HepG2 (cell line): ENCODE measurements at regions not wholly inside any gene's neighbourhood (a gene's known extent, or its start where the extent isn't known, plus 50 kb on each side); places are given as distances from the start of the nearest gene placed in this dataset.

Source experiments
- BHLHE40 ChIP-seq: IDR thresholded peaks from 2 replicates; pipeline ENCODE4 v1.6.1; 2011; ENCODE audit warnings: low read length, improper control_type of control experiment
- CEBPB ChIP-seq: IDR thresholded peaks from 2 replicates; pipeline ENCODE4 v1.6.1; 2011; ENCODE audit warnings: low read depth, low read length, improper control_type of control experiment, borderline replicate concordance
- EHMT2 ChIP-seq: fragments of 200-600 bp; sonication (generic); IDR thresholded peaks from 2 replicates; pipeline ENCODE4 v1.7.0; 2017; ENCODE audit warnings: antibody characterized with exemption, low read depth, low read length, borderline replicate concordance
- ELF4 ChIP-seq: sonication (generic); formaldehyde crosslinking; IDR thresholded peaks from 2 replicates; pipeline ENCODE4 v1.5.0; 2020; ENCODE audit warnings: missing genetic modification reagents, mild to moderate bottlenecking, moderate library complexity, borderline replicate concordance
- GLI4 ChIP-seq: sonication (generic); formaldehyde crosslinking; IDR thresholded peaks from 2 replicates; pipeline ENCODE4 v1.5.1; 2020; ENCODE audit warnings: missing genetic modification reagents, mild to moderate bottlenecking, moderate library complexity, borderline replicate concordance
- MED1 ChIP-seq: sonication (generic); formaldehyde crosslinking; IDR thresholded peaks from 2 replicates; pipeline ENCODE4 v1.4.0; 2020; ENCODE audit warnings: missing genetic modification reagents
- PCBP1 ChIP-seq: fragments of 200-400 bp; formaldehyde crosslinking; IDR thresholded peaks from 2 replicates; pipeline ENCODE4 v1.6.1; 2017; ENCODE audit warnings: mild to moderate bottlenecking, low read depth, low read length, borderline replicate concordance
- POGZ ChIP-seq: sonication (generic); formaldehyde crosslinking; IDR thresholded peaks from 2 replicates; pipeline ENCODE4 v1.4.0; 2020; ENCODE audit warnings: mild to moderate bottlenecking, missing genetic modification reagents
- TGIF2 ChIP-seq: IDR thresholded peaks from 2 replicates; pipeline ENCODE4 v1.6.1; 2016; ENCODE audit warnings: control low read depth, missing compliant biosample characterization
- ZNF20 ChIP-seq: sonication (generic); formaldehyde crosslinking; IDR thresholded peaks from 2 replicates; pipeline ENCODE4 v1.4.0; 2020; ENCODE audit warnings: mild to moderate bottlenecking, moderate library complexity, missing genetic modification reagents
- ZNF547 ChIP-seq: sonication (generic); formaldehyde crosslinking; IDR thresholded peaks from 2 replicates; pipeline ENCODE4 v1.5.1; 2020; ENCODE audit warnings: mild to moderate bottlenecking, missing genetic modification reagents
- ZNF564 ChIP-seq: sonication (generic); formaldehyde crosslinking; IDR thresholded peaks from 2 replicates; pipeline ENCODE4 v1.8.1; 2023; ENCODE audit warnings: mild to moderate bottlenecking, missing genetic modification reagents
- ZNF619 ChIP-seq: sonication (generic); formaldehyde crosslinking; IDR thresholded peaks from 2 replicates; pipeline ENCODE4 v1.4.0; 2020; ENCODE audit warnings: mild to moderate bottlenecking, missing genetic modification reagents
- ZNF678 ChIP-seq: sonication (generic); formaldehyde crosslinking; IDR thresholded peaks from 2 replicates; pipeline ENCODE4 v1.4.0; 2020; ENCODE audit warnings: mild to moderate bottlenecking, missing genetic modification reagents
- ZNF780A ChIP-seq: sonication (generic); formaldehyde crosslinking; IDR thresholded peaks from 2 replicates; pipeline ENCODE4 v1.8.0; 2022; ENCODE audit warnings: mild to moderate bottlenecking, missing genetic modification reagents, moderate library complexity
- ZNF839 ChIP-seq: sonication (generic); formaldehyde crosslinking; IDR thresholded peaks from 2 replicates; pipeline ENCODE4 v1.4.0; 2020; ENCODE audit warnings: missing genetic modification reagents, mild to moderate bottlenecking, borderline replicate concordance
- ZNF850 ChIP-seq: sonication (generic); formaldehyde crosslinking; conservative IDR thresholded peaks from 2 replicates; pipeline ENCODE4 v1.9.0; 2021; ENCODE audit warnings: mild to moderate bottlenecking, missing genetic modification reagents
- TF ChIP-seq, protein P1 (sequence below): sonication (generic); formaldehyde crosslinking; IDR thresholded peaks from 2 replicates; pipeline ENCODE4 v1.5.0; 2020; ENCODE audit warnings: missing genetic modification reagents
- TF ChIP-seq, protein P2 (sequence below): sonication (generic); formaldehyde crosslinking; IDR thresholded peaks from 2 replicates; pipeline ENCODE4; 2020; ENCODE audit warnings: missing genetic modification reagents, mild to moderate bottlenecking, borderline replicate concordance
- TF ChIP-seq, protein P3 (sequence below): IDR thresholded peaks from 2 replicates; pipeline ENCODE4 v1.6.1; 2012; ENCODE audit warnings: inconsistent platforms
- TF ChIP-seq, protein P4 (sequence below): sonication (generic); formaldehyde crosslinking; IDR thresholded peaks from 2 replicates; pipeline ENCODE4 v1.4.0; 2020; ENCODE audit warnings: missing genetic modification reagents
- TF ChIP-seq, protein P5 (sequence below): sonication (generic); formaldehyde crosslinking; IDR thresholded peaks from 2 replicates; pipeline ENCODE4 v1.4.0; 2020; ENCODE audit warnings: missing genetic modification reagents, borderline replicate concordance
- TF ChIP-seq, protein P6 (sequence below): IDR thresholded peaks from 2 replicates; pipeline ENCODE4 v1.6.1; 2016
- TF ChIP-seq, protein P7 (sequence below): IDR thresholded peaks from 2 replicates; pipeline ENCODE4 v1.6.1; 2016; ENCODE audit warnings: mild to moderate bottlenecking

DNA sequence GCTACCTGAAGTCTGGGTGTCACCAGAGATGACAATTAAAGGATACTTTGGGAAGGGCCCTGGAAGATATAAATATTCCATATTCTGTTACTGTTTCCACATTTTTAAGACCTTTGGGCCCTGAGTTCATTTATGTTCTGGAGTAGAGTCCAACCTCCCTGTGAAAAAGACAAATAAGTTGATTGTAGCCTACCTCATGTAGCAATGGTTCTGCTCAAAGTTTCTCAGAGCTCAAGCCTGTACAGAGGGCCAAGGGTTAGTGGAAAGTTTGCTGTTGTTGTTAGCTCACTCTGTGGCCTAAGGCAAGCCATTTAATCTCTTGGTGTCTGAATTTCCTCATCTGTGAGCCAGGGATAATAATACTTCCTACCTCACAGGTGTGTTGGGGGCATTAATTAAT is 284.7 kb upstream of the DDHD1 start (continued):
- TF ChIP-seq, protein P1, sequence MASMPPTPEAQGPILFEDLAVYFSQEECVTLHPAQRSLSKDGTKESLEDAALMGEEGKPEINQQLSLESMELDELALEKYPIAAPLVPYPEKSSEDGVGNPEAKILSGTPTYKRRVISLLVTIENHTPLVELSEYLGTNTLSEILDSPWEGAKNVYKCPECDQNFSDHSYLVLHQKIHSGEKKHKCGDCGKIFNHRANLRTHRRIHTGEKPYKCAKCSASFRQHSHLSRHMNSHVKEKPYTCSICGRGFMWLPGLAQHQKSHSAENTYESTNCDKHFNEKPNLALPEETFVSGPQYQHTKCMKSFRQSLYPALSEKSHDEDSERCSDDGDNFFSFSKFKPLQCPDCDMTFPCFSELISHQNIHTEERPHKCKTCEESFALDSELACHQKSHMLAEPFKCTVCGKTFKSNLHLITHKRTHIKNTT (CRISPR knock-in tag) = no peak
- TF ChIP-seq, protein P2, sequence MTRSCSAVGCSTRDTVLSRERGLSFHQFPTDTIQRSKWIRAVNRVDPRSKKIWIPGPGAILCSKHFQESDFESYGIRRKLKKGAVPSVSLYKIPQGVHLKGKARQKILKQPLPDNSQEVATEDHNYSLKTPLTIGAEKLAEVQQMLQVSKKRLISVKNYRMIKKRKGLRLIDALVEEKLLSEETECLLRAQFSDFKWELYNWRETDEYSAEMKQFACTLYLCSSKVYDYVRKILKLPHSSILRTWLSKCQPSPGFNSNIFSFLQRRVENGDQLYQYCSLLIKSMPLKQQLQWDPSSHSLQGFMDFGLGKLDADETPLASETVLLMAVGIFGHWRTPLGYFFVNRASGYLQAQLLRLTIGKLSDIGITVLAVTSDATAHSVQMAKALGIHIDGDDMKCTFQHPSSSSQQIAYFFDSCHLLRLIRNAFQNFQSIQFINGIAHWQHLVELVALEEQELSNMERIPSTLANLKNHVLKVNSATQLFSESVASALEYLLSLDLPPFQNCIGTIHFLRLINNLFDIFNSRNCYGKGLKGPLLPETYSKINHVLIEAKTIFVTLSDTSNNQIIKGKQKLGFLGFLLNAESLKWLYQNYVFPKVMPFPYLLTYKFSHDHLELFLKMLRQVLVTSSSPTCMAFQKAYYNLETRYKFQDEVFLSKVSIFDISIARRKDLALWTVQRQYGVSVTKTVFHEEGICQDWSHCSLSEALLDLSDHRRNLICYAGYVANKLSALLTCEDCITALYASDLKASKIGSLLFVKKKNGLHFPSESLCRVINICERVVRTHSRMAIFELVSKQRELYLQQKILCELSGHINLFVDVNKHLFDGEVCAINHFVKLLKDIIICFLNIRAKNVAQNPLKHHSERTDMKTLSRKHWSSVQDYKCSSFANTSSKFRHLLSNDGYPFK (CRISPR knock-in tag) = no peak
- no peak for TF ChIP-seq ZNF20 (CRISPR knock-in tag)
- TF ChIP-seq ZNF780A (CRISPR knock-in tag) = no peak
- TF ChIP-seq CEBPB = peak; percentile 71; the same call in 1 of the 2 replicates
- TF ChIP-seq, protein P3, sequence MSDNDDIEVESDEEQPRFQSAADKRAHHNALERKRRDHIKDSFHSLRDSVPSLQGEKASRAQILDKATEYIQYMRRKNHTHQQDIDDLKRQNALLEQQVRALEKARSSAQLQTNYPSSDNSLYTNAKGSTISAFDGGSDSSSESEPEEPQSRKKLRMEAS = no peak
- no peak for TF ChIP-seq BHLHE40
- TF ChIP-seq ZNF839 (CRISPR knock-in tag) = no peak
- TF ChIP-seq ZNF547 (CRISPR knock-in tag) = no peak
- no peak for TF ChIP-seq PCBP1
- no peak for TF ChIP-seq ZNF850
- TF ChIP-seq ZNF564 (CRISPR knock-in tag) = no peak
- TF ChIP-seq EHMT2 = peak; percentile 86; the same call in 1 of the 2 replicates
- no peak for TF ChIP-seq ZNF619 (CRISPR knock-in tag)
- TF ChIP-seq, protein P4, sequence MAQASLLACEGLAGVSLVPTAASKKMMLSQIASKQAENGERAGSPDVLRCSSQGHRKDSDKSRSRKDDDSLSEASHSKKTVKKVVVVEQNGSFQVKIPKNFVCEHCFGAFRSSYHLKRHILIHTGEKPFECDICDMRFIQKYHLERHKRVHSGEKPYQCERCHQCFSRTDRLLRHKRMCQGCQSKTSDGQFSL (CRISPR knock-in tag) = no peak
- TF ChIP-seq POGZ = 0 out of 2 replicates have a peak, but pooled peaks have one; percentile 27
- no peak for TF ChIP-seq GLI4 (CRISPR knock-in tag)
- no peak for TF ChIP-seq ELF4 (CRISPR knock-in tag)
- no peak for TF ChIP-seq TGIF2
- TF ChIP-seq MED1 (CRISPR knock-in tag) = 0 out of 2 replicates have a peak, but pooled peaks have one; percentile 11
- TF ChIP-seq, protein P5, sequence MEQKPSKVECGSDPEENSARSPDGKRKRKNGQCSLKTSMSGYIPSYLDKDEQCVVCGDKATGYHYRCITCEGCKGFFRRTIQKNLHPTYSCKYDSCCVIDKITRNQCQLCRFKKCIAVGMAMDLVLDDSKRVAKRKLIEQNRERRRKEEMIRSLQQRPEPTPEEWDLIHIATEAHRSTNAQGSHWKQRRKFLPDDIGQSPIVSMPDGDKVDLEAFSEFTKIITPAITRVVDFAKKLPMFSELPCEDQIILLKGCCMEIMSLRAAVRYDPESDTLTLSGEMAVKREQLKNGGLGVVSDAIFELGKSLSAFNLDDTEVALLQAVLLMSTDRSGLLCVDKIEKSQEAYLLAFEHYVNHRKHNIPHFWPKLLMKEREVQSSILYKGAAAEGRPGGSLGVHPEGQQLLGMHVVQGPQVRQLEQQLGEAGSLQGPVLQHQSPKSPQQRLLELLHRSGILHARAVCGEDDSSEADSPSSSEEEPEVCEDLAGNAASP (CRISPR knock-in tag) = peak; percentile 12; the same call in 1 of the 2 replicates
- TF ChIP-seq, protein P6, sequence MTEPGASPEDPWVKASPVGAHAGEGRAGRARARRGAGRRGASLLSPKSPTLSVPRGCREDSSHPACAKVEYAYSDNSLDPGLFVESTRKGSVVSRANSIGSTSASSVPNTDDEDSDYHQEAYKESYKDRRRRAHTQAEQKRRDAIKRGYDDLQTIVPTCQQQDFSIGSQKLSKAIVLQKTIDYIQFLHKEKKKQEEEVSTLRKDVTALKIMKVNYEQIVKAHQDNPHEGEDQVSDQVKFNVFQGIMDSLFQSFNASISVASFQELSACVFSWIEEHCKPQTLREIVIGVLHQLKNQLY (CRISPR knock-in tag) = no peak
- TF ChIP-seq, protein P7, sequence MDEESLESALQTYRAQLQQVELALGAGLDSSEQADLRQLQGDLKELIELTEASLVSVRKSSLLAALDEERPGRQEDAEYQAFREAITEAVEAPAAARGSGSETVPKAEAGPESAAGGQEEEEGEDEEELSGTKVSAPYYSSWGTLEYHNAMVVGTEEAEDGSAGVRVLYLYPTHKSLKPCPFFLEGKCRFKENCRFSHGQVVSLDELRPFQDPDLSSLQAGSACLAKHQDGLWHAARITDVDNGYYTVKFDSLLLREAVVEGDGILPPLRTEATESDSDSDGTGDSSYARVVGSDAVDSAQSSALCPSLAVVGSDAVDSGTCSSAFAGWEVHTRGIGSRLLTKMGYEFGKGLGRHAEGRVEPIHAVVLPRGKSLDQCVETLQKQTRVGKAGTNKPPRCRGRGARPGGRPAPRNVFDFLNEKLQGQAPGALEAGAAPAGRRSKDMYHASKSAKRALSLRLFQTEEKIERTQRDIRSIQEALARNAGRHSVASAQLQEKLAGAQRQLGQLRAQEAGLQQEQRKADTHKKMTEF (CRISPR knock-in tag) = no peak
- no peak for TF ChIP-seq ZNF678 (CRISPR knock-in tag)
